HG03432 (cell line): ENCODE measurements at regions not wholly inside any gene's neighbourhood (a gene's known extent, or its start where the extent isn't known, plus 50 kb on each side); places are given as distances from the start of the nearest gene placed in this dataset.

Experiments used
- ATAC-seq: cut with Tn5 transposase; IDR thresholded peaks from one replicate; pipeline ENCODE4 v1.9.1; 2021; ENCODE audit warnings: mild to moderate bottlenecking, moderate library complexity; ENCODE audit not compliant: unreplicated experiment

- ATAC-seq, result no peak
Observed at GRCh38 chr17:72534265-72534664, 413.4 kb downstream of the SOX9 start.

- ATAC-seq, result no peak
Observed at GRCh38 chr17:72534776-72535175, 414.0 kb downstream of the SOX9 start.

DNA sequence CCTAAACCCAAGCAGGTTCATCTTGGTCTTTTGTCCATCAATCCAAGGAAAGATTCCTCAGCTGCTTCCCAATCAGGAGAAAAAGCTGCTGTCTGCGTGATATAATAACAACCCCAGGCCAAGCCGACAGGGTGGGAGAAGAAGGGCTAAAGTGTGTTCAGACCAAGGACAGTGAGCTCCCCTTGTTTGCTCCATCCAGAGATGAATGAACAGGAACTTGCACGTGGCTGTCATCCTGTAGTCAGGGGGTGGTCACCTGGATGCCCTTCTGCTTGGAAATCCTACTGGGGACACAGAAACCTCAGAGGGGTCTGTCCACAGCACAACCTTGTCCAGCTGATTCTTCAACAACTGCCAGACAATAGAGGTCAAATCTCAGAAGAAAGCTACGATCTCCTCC lies 414.5 kb downstream of the SOX9 start:
- no peak for ATAC-seq

DNA sequence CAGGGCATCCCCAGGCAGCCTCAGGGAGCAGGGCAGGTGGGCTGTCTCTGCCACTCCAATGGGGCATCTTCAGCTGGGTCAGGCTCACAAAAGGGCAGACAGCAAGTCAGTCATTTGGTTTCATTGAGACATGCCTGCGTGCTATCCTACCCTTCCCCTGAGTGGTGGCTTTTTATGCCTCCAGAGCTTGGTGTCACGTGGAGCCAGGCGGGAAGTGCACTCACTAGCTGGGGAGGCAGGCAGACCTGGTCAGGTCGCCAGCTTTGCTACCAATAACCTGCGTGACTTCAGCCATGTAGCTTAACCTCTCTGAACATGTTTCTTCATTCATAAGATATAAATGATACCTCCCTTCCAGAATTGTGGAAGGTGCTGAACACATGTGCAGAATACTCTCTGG lies 415.0 kb downstream of the SOX9 start:
- no peak for ATAC-seq

- no peak for ATAC-seq
Observed at GRCh38 chr17:72536788-72537187, 416.0 kb downstream of the SOX9 start.

DNA sequence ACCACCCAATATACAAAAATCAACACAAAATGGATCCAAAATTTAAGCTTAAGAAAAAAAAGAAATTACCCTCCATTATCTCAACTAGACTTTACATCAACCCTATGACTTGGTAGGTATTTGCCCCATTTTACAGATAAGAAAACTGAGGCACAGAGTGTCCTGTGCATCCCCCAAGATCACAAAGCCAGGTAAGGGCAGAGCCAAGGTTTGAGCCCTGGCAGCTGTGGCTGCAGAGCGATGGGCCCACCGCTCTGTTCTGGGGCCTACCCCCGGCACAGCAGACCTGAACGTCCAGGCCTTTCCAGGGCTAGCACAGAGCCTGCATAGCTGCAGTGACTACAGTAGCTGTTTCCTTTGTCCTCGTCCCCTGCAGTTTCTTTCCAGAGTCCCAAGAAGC lies 417.6 kb downstream of the SOX9 start:
- no peak for ATAC-seq

DNA sequence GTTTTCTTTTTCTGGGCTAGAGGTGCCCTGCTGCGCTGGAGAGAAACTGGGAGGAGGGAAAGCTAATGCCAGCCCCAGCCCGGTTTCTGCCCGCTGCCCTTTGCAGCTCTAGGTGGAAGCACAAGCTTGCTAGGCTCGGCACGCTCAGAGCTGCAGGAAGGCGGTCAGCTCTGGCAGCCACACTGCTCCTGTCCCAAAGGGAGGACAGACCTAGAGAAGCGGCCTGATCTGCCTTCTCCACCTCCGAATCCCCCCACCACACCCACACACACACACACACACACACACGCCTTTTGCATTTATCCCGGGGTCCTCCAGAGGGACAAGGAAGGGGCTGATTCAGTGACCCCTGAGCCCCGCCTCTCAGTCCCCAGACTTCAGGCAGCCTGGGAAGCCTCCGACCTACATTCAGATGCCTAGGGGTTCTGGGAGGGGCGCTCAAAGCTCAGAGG lies 418.1 kb downstream of the SOX9 start:
- ATAC-seq, result no peak

DNA sequence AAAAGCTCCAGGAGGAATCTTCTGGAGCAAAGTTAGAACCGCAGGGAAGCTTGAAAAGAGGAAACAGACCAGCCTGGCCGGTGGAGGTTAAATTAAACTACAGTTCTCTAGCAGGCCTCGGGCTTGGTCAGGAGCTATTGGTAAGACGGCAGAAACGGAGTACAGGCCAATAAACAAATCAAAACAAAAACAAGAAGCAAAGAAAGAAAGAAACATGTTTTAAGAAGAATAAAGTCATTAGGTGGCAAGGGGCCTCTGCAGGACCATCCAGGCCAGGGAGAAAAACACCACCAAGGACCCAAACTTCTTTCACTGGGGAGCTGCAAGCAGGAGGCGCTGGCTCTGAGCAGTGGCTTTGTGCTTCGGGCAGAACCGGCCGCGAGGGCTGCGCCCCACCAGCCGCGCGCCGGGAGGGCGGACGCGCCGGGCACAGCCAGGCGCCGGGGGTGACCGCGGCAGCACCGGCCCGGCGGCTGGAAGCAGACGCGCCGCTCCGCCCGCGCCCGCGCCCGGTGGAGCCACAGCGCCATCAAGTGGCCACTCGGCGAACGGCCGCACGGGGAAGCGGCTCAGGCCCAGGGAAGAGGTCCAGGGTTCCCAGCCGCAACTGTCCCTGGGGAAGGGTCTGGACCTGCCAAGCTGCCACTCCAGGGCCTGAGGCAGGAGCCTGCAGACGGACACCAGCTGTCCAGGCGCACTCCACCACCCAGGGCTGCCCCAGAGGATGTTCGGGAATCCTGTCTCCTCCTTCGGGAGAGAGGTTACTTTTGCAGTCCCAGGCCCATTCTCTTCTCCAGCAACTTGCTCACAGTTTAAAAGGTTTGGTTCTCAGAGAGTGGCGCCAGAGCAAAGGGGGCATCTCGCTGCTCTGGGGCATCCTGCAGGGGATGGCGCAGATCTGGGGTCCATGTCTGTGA lies 419.4 kb downstream of the SOX9 start:
- ATAC-seq, result peak; percentile 92

DNA sequence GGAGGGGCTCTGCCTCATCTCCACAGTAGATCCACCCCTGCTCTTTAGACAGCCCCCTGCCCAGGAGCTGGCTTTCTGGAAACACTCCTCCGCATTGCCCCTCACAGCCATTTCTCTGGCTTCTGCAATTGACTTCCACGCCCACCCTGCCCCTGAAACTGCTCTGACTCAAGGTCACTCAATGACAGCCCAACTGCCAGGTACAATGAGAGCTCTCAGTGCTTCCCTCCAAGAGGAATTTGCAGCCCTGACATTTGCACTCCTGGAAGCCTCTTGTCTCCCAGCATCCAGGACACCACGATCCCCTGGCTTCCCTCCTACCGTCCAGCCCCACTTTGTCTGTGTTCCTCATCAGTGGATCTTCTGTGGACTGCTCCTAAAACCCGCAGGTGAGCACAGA lies 421.5 kb downstream of the SOX9 start:
- no peak for ATAC-seq

DNA sequence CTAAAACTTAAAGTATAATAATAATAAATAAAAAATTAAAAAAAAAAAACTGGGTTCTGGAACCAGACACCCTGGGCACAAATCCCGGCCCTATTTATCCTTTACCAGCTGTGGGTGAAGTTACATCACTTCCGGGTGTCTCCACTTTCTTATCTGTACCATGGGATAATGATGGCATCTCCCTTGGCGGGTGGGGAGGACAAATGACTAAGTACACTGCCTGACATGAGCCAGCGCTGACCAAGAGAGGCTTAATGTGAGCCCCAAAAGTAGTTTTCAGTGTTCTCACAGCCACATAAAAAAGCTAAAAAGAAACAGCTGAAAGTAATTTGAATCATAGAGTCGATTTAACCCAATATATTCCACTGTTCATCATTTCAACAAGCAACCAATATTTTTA lies 424.9 kb downstream of the SOX9 start:
- ATAC-seq, result no peak

GRCh38 chr17:72553051-72553755 lies 432.4 kb downstream of the SOX9 start:
- no peak for ATAC-seq

DNA sequence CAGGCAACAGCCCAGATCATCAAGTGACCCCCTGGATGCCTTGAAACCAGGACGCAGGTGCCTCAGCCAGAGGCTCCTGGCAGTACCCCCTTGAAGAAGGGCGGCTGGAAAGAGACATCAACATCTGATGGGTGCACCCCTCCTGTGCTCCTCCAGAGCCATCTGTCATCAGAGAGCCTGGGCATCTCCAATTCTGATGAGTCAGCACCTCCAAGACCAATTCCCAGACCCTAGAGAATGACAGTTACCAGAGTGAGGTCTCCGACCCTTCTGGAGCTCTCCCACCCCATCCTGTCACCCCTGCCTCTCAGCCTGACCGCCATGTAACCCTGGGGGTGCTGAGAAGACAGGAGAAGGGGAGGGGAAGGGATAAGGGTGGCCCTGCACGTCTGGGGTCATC lies 433.7 kb downstream of the SOX9 start:
- ATAC-seq, result no peak

GRCh38 chr17:72555052-72555451 lies 434.2 kb downstream of the SOX9 start:
- ATAC-seq, result no peak

- ATAC-seq, result peak; percentile 59
Observed at GRCh38 chr17:72556944-72557826, 436.4 kb downstream of the SOX9 start.

GRCh38 chr17:72558971-72559476 lies 438.2 kb downstream of the SOX9 start:
- no peak for ATAC-seq

GRCh38 chr17:72560303-72561247 lies 439.8 kb downstream of the SOX9 start:
- peak; percentile 63 for ATAC-seq

DNA sequence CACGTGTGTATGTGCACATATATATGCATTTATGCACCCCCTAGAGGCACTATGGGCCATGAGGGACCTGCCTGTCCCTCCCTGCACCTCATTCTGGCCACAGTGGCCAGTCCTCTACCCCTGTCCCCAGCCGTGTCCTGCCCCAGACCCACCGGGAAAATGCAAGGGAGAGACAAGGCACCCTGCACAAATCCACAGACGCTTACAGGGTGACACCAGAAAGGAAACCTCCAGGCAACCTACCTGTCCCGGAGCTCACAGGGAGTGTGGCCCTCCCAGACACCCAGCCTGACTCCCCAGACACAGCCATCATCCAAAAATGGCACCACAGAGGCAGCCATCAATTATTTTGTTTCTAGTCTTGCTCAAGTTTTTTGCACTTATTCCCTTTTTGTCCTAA lies 440.4 kb downstream of the SOX9 start:
- no peak for ATAC-seq

DNA sequence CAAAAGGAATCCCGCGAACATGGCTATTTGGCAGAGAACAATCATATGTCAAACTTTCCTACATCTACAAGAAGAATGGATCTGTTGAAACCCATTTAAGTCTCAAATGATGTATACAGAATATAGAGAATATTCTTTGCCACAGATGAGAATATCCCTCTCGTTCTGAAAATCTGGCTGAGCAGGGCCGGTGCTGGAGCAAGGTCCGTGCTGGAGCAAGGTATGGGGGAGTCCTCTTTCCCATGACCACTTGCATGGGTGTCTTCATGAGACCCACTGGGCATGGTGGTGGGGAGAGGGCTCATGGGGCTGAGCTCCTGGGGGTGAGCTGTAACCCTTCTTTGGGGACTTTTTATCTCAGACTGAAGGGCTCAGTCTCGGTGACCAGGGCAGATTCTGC lies 440.9 kb downstream of the SOX9 start:
- ATAC-seq, result no peak

GRCh38 chr17:72562615-72563188 lies 441.9 kb downstream of the SOX9 start:
- no peak for ATAC-seq
